Skeletal muscle cell (primary cell): ENCODE measurements at regions not wholly inside any gene's neighbourhood (a gene's known extent, or its start where the extent isn't known, plus 50 kb on each side); places are given as distances from the start of the nearest gene placed in this dataset.

ENCODE experiments used
- DNase-seq: peaks from one replicate; pipeline ENCODE4 v3.0.0-alpha.2; 2010; ENCODE audit warnings: low read depth
- H3K4me3 ChIP-seq: 2 replicates; pipeline ENCODE4 v1.5.1; 2011; ENCODE audit warnings: low read depth, mild to moderate bottlenecking, control low read depth, low read length, moderate library complexity

DNA sequence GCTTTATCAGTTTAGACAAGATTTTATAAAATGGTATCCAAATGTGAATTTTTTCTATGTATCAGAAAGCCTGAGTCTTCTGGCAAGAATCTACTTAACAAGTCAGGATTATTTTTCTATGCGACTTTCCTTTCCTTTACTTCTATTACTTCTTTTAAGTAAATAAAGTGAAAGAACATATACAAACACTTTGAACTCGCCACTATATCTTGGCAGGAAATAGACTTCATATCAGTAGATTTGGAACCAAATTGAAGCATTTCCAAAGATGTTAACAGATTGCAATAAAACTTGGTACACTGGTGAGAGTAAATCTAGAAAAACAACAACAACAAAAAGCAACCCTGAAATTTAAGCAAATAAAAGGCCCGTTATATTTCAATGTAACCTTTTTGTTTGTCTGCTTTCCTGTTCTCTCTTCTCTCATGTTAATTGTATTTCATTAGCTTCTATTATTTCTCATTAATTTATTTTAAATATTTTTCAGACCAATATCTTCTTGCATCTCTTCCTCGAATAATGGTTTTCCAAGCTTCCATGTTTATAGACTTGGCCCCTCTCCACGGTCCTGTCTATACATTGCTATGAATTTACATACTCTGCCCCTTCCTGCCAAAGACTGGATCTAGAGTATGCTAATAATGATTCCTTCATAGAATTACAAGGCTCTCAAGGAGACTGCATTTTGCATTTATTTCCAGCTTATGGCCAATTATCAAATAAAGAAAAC lies 843.6 kb downstream of the ADGRL2 start:
- no peak for DNase-seq
- H3K4me3 ChIP-seq = no peak overlapping the region

DNA sequence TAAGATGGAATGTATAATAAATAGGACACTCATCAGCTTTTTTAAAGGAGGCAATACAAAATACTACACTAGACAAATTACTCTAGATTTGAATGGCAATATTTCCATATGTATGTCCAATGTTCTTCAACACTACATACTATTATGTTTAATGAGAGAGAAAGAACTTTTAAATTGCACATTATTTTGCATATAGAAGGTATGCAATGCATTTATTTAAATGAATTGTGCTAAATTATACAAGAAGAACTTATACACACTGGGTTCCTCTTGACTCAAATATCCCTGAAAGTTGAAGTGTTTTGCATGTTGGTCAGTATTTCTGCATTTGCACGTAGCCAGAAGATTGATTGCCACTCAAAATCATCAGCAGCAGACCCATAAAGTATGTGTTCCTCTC lies 839.6 kb downstream of the ADGRL2 start:
- no peak for DNase-seq
- H3K4me3 ChIP-seq = no peak overlapping the region

- no peak overlapping the region for H3K4me3 ChIP-seq
- no peak for DNase-seq
Measured at GRCh38 chr1:82634266-82634665, 833.5 kb downstream of the ADGRL2 start.

DNA sequence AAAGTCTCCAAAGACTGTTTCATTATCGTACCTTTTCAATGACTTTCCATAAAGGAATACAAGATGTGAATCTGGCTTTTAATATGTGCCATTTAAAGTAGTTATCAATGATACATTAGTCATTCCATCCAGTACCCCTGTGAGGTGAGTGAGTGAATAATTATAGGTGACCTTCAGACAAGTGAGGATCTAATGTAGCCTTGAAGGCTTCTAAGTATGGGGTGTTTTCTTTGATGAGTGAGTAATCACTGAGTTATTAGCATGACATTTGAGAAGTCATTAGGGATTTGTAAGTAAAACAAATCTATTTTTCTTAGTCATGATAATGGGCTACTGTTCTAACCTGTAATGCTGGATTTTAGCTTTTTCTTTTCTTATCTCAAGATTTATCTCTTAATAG lies 831.4 kb downstream of the ADGRL2 start:
- no peak overlapping the region for H3K4me3 ChIP-seq
- no peak for DNase-seq

GRCh38 chr1:82628887-82629286 lies 828.2 kb downstream of the ADGRL2 start:
- DNase-seq = no peak

GRCh38 chr1:82625537-82625936 lies 824.8 kb downstream of the ADGRL2 start:
- DNase-seq = no peak
- no peak overlapping the region for H3K4me3 ChIP-seq

More at GRCh38 chr1:82628887-82629286, 828.2 kb downstream of the ADGRL2 start:
- no peak overlapping the region for H3K4me3 ChIP-seq

DNA sequence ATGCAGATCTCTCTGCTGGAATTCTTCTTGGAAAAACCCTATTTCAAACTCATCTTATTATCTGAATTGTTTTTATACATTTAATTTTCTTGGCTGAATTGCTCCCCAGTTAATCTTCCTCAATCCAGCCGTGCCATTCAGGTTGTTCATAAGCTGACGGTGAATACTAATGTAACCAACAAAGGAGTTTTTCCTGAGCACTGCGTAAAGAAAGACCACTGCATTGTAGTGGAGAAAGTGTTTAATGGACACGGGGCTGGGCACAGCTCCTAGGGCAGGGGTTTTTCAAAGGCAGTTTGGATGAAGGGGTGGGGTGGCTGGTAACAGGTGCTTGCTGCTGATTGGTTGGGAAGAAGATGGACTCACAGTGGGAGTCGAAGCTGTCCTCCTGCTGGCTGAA lies 820.3 kb downstream of the ADGRL2 start:
- no peak overlapping the region for H3K4me3 ChIP-seq
- DNase-seq = no peak

DNA sequence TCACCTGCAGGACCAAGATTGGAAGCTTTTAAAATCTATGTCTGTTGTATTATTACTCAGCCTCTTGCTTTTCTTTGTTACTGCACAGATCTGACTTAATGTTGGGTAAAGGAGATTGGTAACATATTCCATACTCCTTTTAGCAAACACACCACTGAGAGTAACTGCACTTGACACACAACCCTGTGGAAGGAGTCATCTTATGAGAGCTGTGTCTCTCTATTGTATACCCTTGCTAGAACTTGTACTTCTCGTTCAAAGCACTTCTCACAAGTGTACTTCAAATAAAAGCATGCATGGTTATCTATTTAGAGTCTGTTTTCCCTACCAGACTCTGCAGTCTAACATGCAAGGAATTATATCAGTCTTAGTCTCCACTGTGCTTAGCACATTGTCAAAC lies 813.4 kb downstream of the ADGRL2 start:
- DNase-seq = no peak
- H3K4me3 ChIP-seq = no peak overlapping the region

- no peak for DNase-seq
- no peak overlapping the region for H3K4me3 ChIP-seq
Measured at GRCh38 chr1:82612986-82613385, 812.3 kb downstream of the ADGRL2 start.

- H3K4me3 ChIP-seq = no peak overlapping the region
- DNase-seq = no peak
Measured at GRCh38 chr1:82606546-82606945, 805.8 kb downstream of the ADGRL2 start.

- H3K4me3 ChIP-seq = no peak overlapping the region
- no peak for DNase-seq
Measured at GRCh38 chr1:82604524-82604923, 803.8 kb downstream of the ADGRL2 start.

- DNase-seq = no peak
- H3K4me3 ChIP-seq = no peak overlapping the region
Measured at GRCh38 chr1:82600314-82600713, 799.6 kb downstream of the ADGRL2 start.

- H3K4me3 ChIP-seq = no peak overlapping the region
- no peak for DNase-seq
Measured at GRCh38 chr1:82598812-82599211, 798.1 kb downstream of the ADGRL2 start.

DNA sequence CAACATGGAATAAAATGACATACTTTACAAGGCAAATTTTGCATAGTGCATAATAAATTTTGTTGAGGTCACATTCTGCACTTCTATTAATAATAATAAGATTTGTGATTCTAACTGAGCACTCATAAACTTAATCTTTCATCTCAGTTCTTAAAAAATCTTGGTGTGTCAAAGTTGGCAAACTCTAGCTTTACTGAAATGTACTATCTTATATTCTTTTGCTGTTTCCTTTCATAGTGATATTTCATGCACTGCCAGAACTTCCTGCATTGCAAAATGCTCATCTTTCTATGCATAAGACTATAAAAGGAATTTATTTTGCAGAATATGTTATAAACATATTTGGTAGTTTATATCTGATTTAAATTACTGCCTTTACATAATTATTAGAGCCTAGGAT lies 797.6 kb downstream of the ADGRL2 start:
- no peak for DNase-seq
- H3K4me3 ChIP-seq = no peak overlapping the region

DNA sequence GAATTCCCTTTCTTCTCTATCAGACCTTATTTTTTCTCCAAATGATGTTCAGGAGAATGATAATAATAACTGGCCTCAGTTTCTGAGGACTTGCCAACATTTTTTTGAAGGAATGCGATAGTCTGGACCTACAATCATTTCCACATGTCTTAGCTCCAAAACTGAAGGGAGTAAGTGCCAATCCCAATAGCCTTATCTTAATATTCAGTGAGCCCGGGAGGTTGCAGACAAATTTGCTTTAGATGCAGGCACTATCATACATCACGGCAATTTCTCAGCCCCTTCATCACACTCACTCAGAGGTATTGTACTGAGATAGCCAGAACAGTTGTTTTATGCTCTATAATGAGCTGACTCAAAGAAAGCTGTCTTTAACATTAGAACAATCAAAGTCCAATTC lies 796.9 kb downstream of the ADGRL2 start:
- DNase-seq = no peak
- H3K4me3 ChIP-seq = no peak overlapping the region

GRCh38 chr1:82597141-82597540 lies 796.4 kb downstream of the ADGRL2 start:
- DNase-seq = no peak
- no peak overlapping the region for H3K4me3 ChIP-seq

DNA sequence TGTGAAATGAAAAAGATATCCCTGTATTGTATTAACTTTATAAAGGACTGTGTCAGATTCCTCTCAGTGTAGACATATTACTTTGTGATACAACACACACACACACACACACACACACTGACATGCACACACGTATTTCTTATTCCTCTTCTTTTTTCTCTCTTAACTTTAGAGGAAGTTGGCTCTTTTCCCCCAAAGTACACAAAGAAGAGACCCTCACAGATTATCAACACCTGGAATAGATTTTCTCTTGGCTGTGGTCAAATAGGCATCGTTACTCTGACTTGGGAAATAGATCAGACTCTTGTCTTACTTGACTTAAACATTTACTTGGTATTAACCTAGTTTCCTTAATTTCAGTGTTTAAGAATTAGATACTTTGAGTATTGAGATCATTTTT lies 792.8 kb downstream of the ADGRL2 start:
- no peak for DNase-seq
- no peak overlapping the region for H3K4me3 ChIP-seq

- DNase-seq = no peak
- no peak overlapping the region for H3K4me3 ChIP-seq
Measured at GRCh38 chr1:82589588-82589987, 788.9 kb downstream of the ADGRL2 start.

- no peak for DNase-seq
- no peak overlapping the region for H3K4me3 ChIP-seq
Measured at GRCh38 chr1:82587371-82587770, 786.6 kb downstream of the ADGRL2 start.

- H3K4me3 ChIP-seq = no peak overlapping the region
- DNase-seq = no peak
Measured at GRCh38 chr1:82586473-82586872, 785.7 kb downstream of the ADGRL2 start.

GRCh38 chr1:82582347-82582746 lies 781.6 kb downstream of the ADGRL2 start:
- no peak overlapping the region for H3K4me3 ChIP-seq
- DNase-seq = no peak
